Mucosa of rectum (tissue), 2 donors: ENCODE measurements at regions not wholly inside any gene's neighbourhood (a gene's known extent, or its start where the extent isn't known, plus 50 kb on each side); places are given as distances from the start of the nearest gene placed in this dataset.
"Not testable (repeated sequence)": the region's sequence is repeated elsewhere in the genome, so short reads cannot be mapped to it uniquely, and the experiment has no call there.

Experiments
- H3K27ac ChIP-seq, 2 donors: one replicate each; pipeline ENCODE4 v1.7.0; 2013; ENCODE audit warnings: inconsistent platforms in 2 of 2, low read depth in 2 of 2, low read length in 2 of 2
- H3K27me3 ChIP-seq, 2 donors: one replicate each; pipeline ENCODE4 v1.7.0; 2013; ENCODE audit warnings: low read length in 2 of 2; ENCODE audit not compliant: control insufficient read depth in 2 of 2, insufficient read depth in 2 of 2
- H3K36me3 ChIP-seq, 2 donors: one replicate each; pipeline ENCODE4 v1.7.0; 2013; ENCODE audit warnings: low read length in 2 of 2; ENCODE audit not compliant: control insufficient read depth in 2 of 2, insufficient read depth in 2 of 2
- H3K4me1 ChIP-seq, 2 donors: one replicate each; pipeline ENCODE4 v1.7.0; 2013; ENCODE audit warnings: low read length in 2 of 2, mild to moderate bottlenecking in 1 of 2; ENCODE audit not compliant: control insufficient read depth in 2 of 2, insufficient read depth in 2 of 2
- H3K4me3 ChIP-seq, 2 donors: one replicate each; pipeline ENCODE4 v1.7.0; 2013; ENCODE audit warnings: low read length in 2 of 2
- H3K9ac ChIP-seq, 2 donors: one replicate each; pipeline ENCODE4 v1.7.0; 2013; ENCODE audit warnings: low read length in 2 of 2, low read depth in 1 of 2, mild to moderate bottlenecking in 1 of 2
- H3K9me3 ChIP-seq, 2 donors: one replicate each; pipeline ENCODE4 v1.7.0; 2013; ENCODE audit warnings: low read length in 2 of 2; ENCODE audit not compliant: control insufficient read depth in 2 of 2
- donor health status: healthy.
- donor health status: Normal muscosa, but diverticular disease.

DNA sequence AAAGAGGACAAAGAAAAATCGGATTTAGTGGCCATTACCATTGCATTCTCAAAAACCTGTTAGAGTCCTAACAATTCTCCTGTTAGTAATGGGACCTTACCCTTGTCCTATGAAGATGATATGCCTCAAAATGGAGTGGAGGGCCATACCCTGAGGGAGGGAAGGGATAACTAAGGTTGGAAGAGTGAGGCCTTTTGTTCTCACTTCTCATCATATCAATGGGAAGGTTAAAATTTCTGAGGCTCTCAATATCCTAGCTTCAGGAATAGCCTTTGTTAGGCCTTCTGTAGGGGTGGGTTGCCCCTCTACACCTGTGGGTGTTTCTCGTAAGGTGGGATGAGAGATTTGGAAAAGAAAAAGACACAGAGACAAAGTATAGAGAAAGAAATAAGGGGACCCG lies 109.4 kb upstream of the SGIP1 start:
- H3K9me3 ChIP-seq, H3K27me3 ChIP-seq, H3K27ac ChIP-seq, H3K9ac ChIP-seq, H3K36me3 ChIP-seq, H3K4me1 ChIP-seq, H3K4me3 ChIP-seq: not testable (repeated sequence)

GRCh38 chr1:66426239-66426853 lies 107.6 kb upstream of the SGIP1 start:
- H3K27ac ChIP-seq: no peak overlapping the region
- no peak overlapping the region for H3K9ac ChIP-seq
- H3K4me3 ChIP-seq: no peak overlapping the region
- H3K36me3 ChIP-seq: no peaks in the 10 kb centered on the region
- H3K9me3 ChIP-seq: no peaks in the 10 kb centered on the region
- H3K4me1 ChIP-seq: no peaks in the 10 kb centered on the region
- no peaks in the 10 kb centered on the region for H3K27me3 ChIP-seq

DNA sequence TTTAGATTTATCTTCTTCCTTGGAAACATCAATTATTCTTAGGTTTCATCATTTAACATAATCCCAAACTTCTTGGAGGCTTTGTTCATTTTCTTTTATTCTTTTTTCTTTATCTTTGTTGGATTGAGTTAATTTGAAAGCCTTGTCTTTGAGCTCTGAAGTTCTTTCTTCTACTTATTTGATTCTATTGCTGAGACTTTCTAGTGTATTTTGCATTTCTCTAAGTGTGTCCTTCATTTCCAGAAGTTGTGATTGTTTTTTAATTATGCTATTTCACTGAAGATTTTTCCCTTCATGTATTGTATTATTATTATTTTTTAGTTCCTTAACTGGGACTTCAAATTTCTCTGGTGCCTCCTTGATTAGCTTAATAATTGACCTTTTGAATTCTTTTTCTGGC lies 103.1 kb upstream of the SGIP1 start:
- not testable (repeated sequence) for H3K27ac ChIP-seq, H3K4me1 ChIP-seq, H3K4me3 ChIP-seq, H3K27me3 ChIP-seq, H3K9ac ChIP-seq, H3K36me3 ChIP-seq, H3K9me3 ChIP-seq

GRCh38 chr1:66431999-66432398 lies 102.0 kb upstream of the SGIP1 start:
- H3K27ac ChIP-seq: no peak overlapping the region
- H3K9ac ChIP-seq: no peak overlapping the region
- no peak overlapping the region for H3K4me3 ChIP-seq
- no peaks in the 10 kb centered on the region for H3K4me1 ChIP-seq
- no peaks in the 10 kb centered on the region for H3K9me3 ChIP-seq
- H3K27me3 ChIP-seq: no peaks in the 10 kb centered on the region
- H3K36me3 ChIP-seq: no peaks in the 10 kb centered on the region

DNA sequence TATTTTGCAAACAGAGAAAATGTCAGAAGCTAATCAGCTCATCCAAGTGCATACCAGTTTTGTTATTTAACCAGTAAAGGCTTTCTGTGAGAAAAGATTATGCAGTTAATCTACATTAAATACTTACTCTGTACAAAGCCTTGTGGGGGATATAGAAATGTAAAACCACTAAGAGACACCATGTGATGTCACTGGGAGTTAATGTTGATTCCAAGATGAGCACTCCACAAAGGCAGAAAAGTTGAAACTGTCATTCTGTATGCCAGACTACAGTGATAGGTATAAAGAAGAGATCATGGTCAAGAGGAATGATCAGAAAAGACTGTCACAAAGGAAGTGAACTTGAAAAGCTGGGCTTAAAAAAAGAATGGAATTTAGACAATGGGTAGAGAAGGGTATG lies 100.3 kb upstream of the SGIP1 start:
- no peak overlapping the region for H3K4me3 ChIP-seq
- H3K9me3 ChIP-seq: no peaks in the 10 kb centered on the region
- no peak overlapping the region for H3K9ac ChIP-seq
- no peaks in the 10 kb centered on the region for H3K27me3 ChIP-seq
- no peaks in the 10 kb centered on the region for H3K36me3 ChIP-seq
- no peak overlapping the region for H3K27ac ChIP-seq
- H3K4me1 ChIP-seq: no peaks in the 10 kb centered on the region

GRCh38 chr1:66434096-66434495 lies 99.9 kb upstream of the SGIP1 start:
- Histone ChIP-seq H3K4me1 (no peaks in the 10 kb centered on the region), H3K27ac (no peak overlapping the region), H3K9ac (no peak overlapping the region), H3K27me3 (no peaks in the 10 kb centered on the region), H3K36me3 (no peaks in the 10 kb centered on the region), H3K4me3 (no peak overlapping the region), H3K9me3 (no peaks in the 10 kb centered on the region)

GRCh38 chr1:66435541-66435940 lies 98.4 kb upstream of the SGIP1 start:
- H3K27ac ChIP-seq: no peak overlapping the region
- H3K9me3 ChIP-seq: no peaks in the 10 kb centered on the region
- H3K27me3 ChIP-seq: no peaks in the 10 kb centered on the region
- H3K36me3 ChIP-seq: no peaks in the 10 kb centered on the region
- no peak overlapping the region for H3K9ac ChIP-seq
- no peak overlapping the region for H3K4me3 ChIP-seq
- H3K4me1 ChIP-seq: no peaks in the 10 kb centered on the region

GRCh38 chr1:66436378-66437135 lies 97.4 kb upstream of the SGIP1 start:
- no peak overlapping the region for H3K9ac ChIP-seq
- H3K27me3 ChIP-seq: no peaks in the 10 kb centered on the region
- H3K4me1 ChIP-seq: no peaks in the 10 kb centered on the region
- H3K4me3 ChIP-seq: no peak overlapping the region
- no peak overlapping the region for H3K27ac ChIP-seq
- H3K9me3 ChIP-seq: no peaks in the 10 kb centered on the region
- no peaks in the 10 kb centered on the region for H3K36me3 ChIP-seq

GRCh38 chr1:66437136-66437401 lies 96.9 kb upstream of the SGIP1 start:
- Histone ChIP-seq H3K4me3 (no peak overlapping the region), H3K27ac (no peak overlapping the region), H3K36me3 (no peaks in the 10 kb centered on the region), H3K9me3 (no peaks in the 10 kb centered on the region), H3K9ac (no peak overlapping the region), H3K4me1 (no peaks in the 10 kb centered on the region), H3K27me3 (no peaks in the 10 kb centered on the region)

- Histone ChIP-seq H3K9ac (no peak overlapping the region), H3K9me3 (no peaks in the 10 kb centered on the region), H3K36me3 (no peaks in the 10 kb centered on the region), H3K27ac (no peak overlapping the region), H3K27me3 (no peaks in the 10 kb centered on the region), H3K4me3 (no peak overlapping the region), H3K4me1 (no peaks in the 10 kb centered on the region)
Measured at GRCh38 chr1:66438062-66438461, 95.9 kb upstream of the SGIP1 start.
